GM12891 (cell line): ENCODE measurements at regions not wholly inside any gene's neighbourhood (a gene's known extent, or its start where the extent isn't known, plus 50 kb on each side); places are given as distances from the start of the nearest gene placed in this dataset.
"Not testable (repeated sequence)": the region's sequence is repeated elsewhere in the genome, so short reads cannot be mapped to it uniquely, and the experiment has no call there.

ENCODE experiments used
- DNase-seq: peaks from one replicate; pipeline ENCODE4 v3.0.0; 2011; ENCODE audit warnings: low spot score; ENCODE audit not compliant: insufficient read length
- FAIRE-seq: peaks from 2 replicates; lab custom pipeline; 2011; peaks lifted over from hg19 to GRCh38; lab: Jason Lieb, UNC
- PAX5 ChIP-seq: IDR thresholded peaks from 2 replicates; pipeline ENCODE4 v1.6.1; 2011; ENCODE audit warnings: low read length, moderate library complexity, mild to moderate bottlenecking; ENCODE audit not compliant: insufficient read depth, severe bottlenecking
- POLR2A ChIP-seq: IDR thresholded peaks from 2 replicates; pipeline ENCODE4 v1.6.1; 2011; ENCODE audit warnings: low read depth, low read length, control low read depth
- POLR2AphosphoS5 ChIP-seq: IDR thresholded peaks from 2 replicates; pipeline ENCODE4 v1.6.1; 2011; ENCODE audit warnings: low read depth, low read length, control low read depth
- POU2F2 ChIP-seq: IDR thresholded peaks from 2 replicates; pipeline ENCODE4 v1.6.1; 2011; ENCODE audit warnings: low read depth, mild to moderate bottlenecking, control low read depth, low read length, moderate library complexity
- SPI1 ChIP-seq: IDR thresholded peaks from 2 replicates; pipeline ENCODE4 v1.6.1; 2011; ENCODE audit warnings: low read depth, low read length, control low read depth
- TAF1 ChIP-seq: IDR thresholded peaks from 2 replicates; pipeline ENCODE4 v1.6.1; 2011; ENCODE audit warnings: low read depth, low read length, control low read depth

DNA sequence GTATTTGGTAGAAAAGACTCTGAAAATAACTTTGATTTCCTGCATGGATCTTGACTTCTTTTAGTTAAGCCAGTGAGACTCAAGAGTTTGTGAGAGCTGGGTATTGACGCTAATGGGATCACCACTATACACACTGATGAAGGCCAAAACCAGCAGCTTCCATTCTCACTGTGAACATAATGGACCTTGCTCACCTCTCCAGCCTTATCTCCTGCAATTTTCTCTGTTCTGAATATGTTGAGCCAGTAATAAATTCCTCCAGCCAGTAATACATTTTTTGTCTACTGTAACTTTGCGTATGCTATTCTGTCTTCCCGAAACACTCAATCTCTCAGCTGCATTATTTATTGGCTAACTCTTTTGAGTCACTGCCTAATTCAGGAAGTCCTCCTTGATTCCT, 111.6 kb upstream of the PPP2R5A start:
- no peak for TF ChIP-seq SPI1
- TF ChIP-seq PAX5, result no peak
- no peak for TF ChIP-seq TAF1
- TF ChIP-seq POLR2A, result no peak
- TF ChIP-seq POU2F2, result no peak
- no peak for TF ChIP-seq POLR2AphosphoS5
- DNase-seq (no peak), FAIRE-seq (no peak)

DNA sequence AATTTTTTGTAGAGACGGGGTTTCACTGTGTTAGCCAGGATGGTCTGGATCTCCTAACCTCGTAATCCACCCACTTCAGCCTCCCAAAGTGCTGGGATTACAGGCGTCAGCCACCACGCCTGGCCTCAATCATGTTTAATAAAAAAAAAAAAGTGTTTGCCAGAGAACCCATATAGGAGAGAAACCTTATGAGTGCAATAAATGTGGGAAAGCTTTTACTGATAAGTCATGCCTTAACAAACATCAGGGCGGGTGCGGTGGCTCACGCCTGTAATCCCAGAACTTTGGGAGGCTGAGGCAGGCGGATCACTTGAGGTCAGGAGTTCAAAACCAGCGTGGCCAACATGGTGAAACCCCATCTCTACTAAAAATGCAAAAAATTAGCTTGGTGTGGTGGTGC, 110.9 kb upstream of the PPP2R5A start:
- FAIRE-seq, DNase-seq: not testable (repeated sequence)

DNA sequence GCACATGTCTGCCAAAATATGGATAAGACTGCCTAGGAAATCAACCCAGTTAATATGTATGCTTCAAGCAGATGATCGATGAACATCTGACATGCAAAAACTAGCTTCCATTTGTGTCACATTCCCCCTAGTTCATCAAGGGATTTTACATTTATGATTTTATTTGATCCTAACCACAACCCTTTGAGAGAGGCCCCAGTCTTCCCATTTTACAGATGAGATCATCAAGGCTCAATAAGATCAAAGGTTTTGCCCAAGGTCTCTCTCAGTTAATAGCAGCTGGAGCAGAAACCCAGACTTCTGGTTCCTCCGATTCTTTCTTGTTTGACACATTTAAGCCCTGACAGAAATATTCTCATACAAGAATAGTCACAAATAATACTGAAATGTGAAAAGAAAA, 107.7 kb upstream of the PPP2R5A start:
- TF ChIP-seq POLR2AphosphoS5 (no peak), SPI1 (no peak), TAF1 (no peak), POU2F2 (no peak), PAX5 (no peak), POLR2A (no peak)
- no peak for FAIRE-seq
- DNase-seq, result no peak

- FAIRE-seq (no peak), DNase-seq (no peak)
- no peak for TF ChIP-seq SPI1
- no peak for TF ChIP-seq TAF1
- TF ChIP-seq PAX5, result no peak
- no peak for TF ChIP-seq POLR2A
- TF ChIP-seq POLR2AphosphoS5, result no peak
- no peak for TF ChIP-seq POU2F2
Observed at GRCh38 chr1:212178851-212179250, 106.4 kb upstream of the PPP2R5A start.

DNA sequence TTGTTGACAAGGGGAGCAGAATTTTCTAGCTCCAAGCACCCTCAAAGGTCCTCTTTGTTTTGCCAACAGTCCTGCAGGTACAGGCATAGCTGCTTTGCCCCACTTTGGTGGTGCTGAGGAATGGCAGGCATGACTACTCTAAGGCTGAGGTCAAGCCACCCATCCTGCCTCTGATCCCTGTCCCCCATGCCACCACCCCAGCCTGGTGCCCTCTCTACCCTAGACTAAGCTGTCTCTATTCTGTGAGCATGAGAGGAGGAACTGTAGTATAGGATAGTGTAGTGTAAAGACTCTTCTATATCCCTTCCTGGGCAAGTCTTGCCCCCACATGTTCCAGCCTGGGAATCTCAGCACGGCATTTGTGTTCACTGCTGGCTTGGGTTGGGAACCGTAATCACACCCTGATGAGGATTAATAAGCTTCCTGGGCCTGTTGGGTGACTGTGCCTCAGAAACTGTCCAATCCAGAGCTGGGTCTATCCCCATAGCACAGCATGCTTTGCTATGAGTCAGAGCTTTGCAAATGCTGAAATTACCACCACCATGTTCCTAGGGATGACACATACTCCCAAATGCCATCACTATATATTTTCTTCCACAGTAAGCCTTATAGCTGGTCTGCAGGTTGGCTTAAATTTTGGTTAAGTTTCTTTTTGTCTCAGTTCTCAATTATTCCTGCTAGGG, 105.7 kb upstream of the PPP2R5A start:
- TF ChIP-seq POU2F2, result no peak
- no peak for TF ChIP-seq SPI1
- no peak for TF ChIP-seq TAF1
- TF ChIP-seq POLR2AphosphoS5, result no peak
- TF ChIP-seq POLR2A, result no peak
- no peak for TF ChIP-seq PAX5
- DNase-seq, result no peak

DNA sequence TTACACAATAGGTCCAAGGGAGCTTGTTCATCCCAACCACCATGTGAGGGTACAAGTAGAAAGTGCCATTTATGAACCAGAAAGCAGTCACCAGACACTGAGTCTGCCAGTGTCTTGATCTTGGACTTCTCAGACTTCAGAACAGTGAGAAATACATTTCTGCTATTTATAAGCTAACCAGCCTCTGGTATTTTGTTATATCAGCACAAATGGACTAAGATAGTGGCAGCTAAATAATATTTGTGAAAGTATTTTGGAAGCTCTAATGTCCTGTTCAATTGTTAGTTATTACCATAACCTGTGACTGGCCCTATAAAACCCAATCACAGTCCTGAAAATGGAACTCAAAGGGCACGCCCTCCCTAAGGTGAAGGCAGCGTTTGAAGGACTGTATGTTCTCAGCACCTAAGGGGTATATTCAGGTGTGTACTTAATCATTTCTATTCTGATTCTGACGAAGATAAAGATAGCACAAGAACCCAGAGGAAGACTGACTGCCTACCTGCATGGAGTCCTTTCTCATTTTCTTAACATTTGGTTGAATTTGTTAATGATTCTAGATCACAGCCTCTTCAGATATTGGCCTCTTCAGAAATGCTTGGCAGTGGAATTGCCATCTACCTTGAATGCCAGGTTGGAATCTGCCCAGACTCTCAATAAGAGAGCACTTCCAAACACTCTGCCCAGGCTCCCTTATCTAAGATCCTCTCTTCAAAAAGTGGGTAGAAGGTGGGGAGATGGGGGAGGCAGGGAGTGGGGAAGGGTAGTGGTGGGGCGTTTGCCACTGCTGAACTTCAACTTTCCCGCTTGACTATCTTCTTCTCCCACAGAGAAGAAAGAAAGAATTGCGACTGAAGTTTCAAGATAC, 104.0 kb upstream of the PPP2R5A start:
- TF ChIP-seq SPI1 (no peak), POLR2A (no peak), POU2F2 (no peak), PAX5 (no peak), POLR2AphosphoS5 (no peak), TAF1 (no peak)
- DNase-seq (no peak), FAIRE-seq (no peak)

More for the DNA sequence above, 105.7 kb upstream of the PPP2R5A start:
- FAIRE-seq, result no peak

- TF ChIP-seq TAF1 (no peak), POLR2AphosphoS5 (no peak)
- FAIRE-seq (no peak), DNase-seq (no peak)
Observed at GRCh38 chr1:212182171-212182570, 103.0 kb upstream of the PPP2R5A start.

GRCh38 chr1:212182579-212182978, 102.6 kb upstream of the PPP2R5A start:
- FAIRE-seq (no peak), DNase-seq (no peak)
- TF ChIP-seq SPI1, result no peak
- TF ChIP-seq POLR2AphosphoS5, result no peak
- TF ChIP-seq TAF1, result no peak
- no peak for TF ChIP-seq POLR2A
- TF ChIP-seq POU2F2, result no peak
- no peak for TF ChIP-seq PAX5

GRCh38 chr1:212186427-212187207, 98.6 kb upstream of the PPP2R5A start:
- FAIRE-seq, result peak; percentile 87
- TF ChIP-seq TAF1 (no peak), POLR2AphosphoS5 (no peak)
- DNase-seq, result peak; percentile 59
